SK-N-MC (cell line): ENCODE measurements at regions not wholly inside any gene's neighbourhood (a gene's known extent, or its start where the extent isn't known, plus 50 kb on each side); places are given as distances from the start of the nearest gene placed in this dataset.
A peak's percentile ranks its signal among the peaks of the same experiment; 100 is the strongest.

Experiments used
- DNase-seq: peaks from one replicate; pipeline ENCODE4 v3.0.0-alpha.2; 2011; ENCODE audit warnings: low read depth, low spot score
- H3K27ac ChIP-seq: fragments of 200-600 bp; sonication (generic); 2 replicates; pipeline ENCODE4 v1.5.1; 2016; ENCODE audit warnings: mixed run types
- H3K36me3 ChIP-seq: fragments of 200-600 bp; sonication (generic); 2 replicates; pipeline ENCODE4 v1.6.1; 2017; ENCODE audit warnings: antibody characterized with exemption, low read length, mixed read lengths; ENCODE audit not compliant: insufficient read depth
- H3K4me3 ChIP-seq: fragments of 200-600 bp; sonication (generic); 2 replicates; pipeline ENCODE4 v1.5.1; 2016
- H3K9ac ChIP-seq: fragments of 200-600 bp; sonication (generic); 2 replicates; pipeline ENCODE4 v1.8.0; 2017; ENCODE audit warnings: mixed run types, mixed read lengths; ENCODE audit not compliant: insufficient read length
- H3K9me3 ChIP-seq: fragments of 200-600 bp; sonication (generic); 2 replicates; pipeline ENCODE4 v1.6.1; 2017; ENCODE audit warnings: low read depth, mild to moderate bottlenecking, antibody characterized with exemption, low read length, moderate library complexity, mixed read lengths
- EZH2 ChIP-seq: fragments of 200-600 bp; sonication (generic); IDR thresholded peaks from one replicate; pipeline ENCODE4 v1.6.1; 2017; ENCODE audit warnings: antibody characterized with exemption
- FOXP2 ChIP-seq: optimal IDR thresholded peaks from 2 replicates; pipeline ENCODE3; 2011; ENCODE audit warnings: mild to moderate bottlenecking, moderate library complexity; ENCODE audit not compliant: insufficient read depth; ENCODE audit errors: extremely low read length, control extremely low read depth
- POLR2AphosphoS5 ChIP-seq: IDR thresholded peaks from 2 replicates; pipeline ENCODE4 v1.6.1; 2012; ENCODE audit warnings: mild to moderate bottlenecking, low read depth, low read length, borderline replicate concordance

GRCh38 chr2:16520891-16521290, 144.7 kb downstream of the CYRIA start:
- no peak for TF ChIP-seq POLR2AphosphoS5
- Histone ChIP-seq H3K36me3 (no peaks in the 10 kb centered on the region), H3K4me3 (no peak overlapping the region), H3K9ac (no peak overlapping the region), H3K27ac (no peak overlapping the region), H3K9me3 (no peaks in the 10 kb centered on the region)
- DNase-seq = no peak

- no peak overlapping the region for H3K4me3 ChIP-seq
- H3K27ac ChIP-seq = no peak overlapping the region
- H3K36me3 ChIP-seq = no peaks in the 10 kb centered on the region
- no peak overlapping the region for H3K9ac ChIP-seq
- no peak for TF ChIP-seq EZH2
- no peak for TF ChIP-seq POLR2AphosphoS5
- no peak for TF ChIP-seq FOXP2
- DNase-seq = no peak
- no peaks in the 10 kb centered on the region for H3K9me3 ChIP-seq
Observed at GRCh38 chr2:16515696-16516095, 149.9 kb downstream of the CYRIA start.

- Histone ChIP-seq H3K9me3 (no peaks in the 10 kb centered on the region), H3K9ac (no peak overlapping the region), H3K27ac (no peak overlapping the region), H3K36me3 (no peaks in the 10 kb centered on the region), H3K4me3 (no peak overlapping the region)
- no peak for TF ChIP-seq EZH2
- TF ChIP-seq FOXP2 = no peak
- TF ChIP-seq POLR2AphosphoS5 = no peak
- DNase-seq = no peak
Observed at GRCh38 chr2:16513626-16514025, 152.0 kb downstream of the CYRIA start.

- Histone ChIP-seq H3K9ac (no peak overlapping the region), H3K4me3 (no peak overlapping the region), H3K27ac (no peak overlapping the region), H3K36me3 (no peaks in the 10 kb centered on the region), H3K9me3 (no peaks in the 10 kb centered on the region)
- no peak for DNase-seq
- TF ChIP-seq EZH2 (no peak), FOXP2 (no peak), POLR2AphosphoS5 (no peak)
Observed at GRCh38 chr2:16511041-16511440, 154.6 kb downstream of the CYRIA start.

GRCh38 chr2:16509042-16509441, 156.6 kb downstream of the CYRIA start:
- Histone ChIP-seq H3K4me3 (no peak overlapping the region), H3K9ac (no peak overlapping the region), H3K36me3 (no peaks in the 10 kb centered on the region), H3K9me3 (no peaks in the 10 kb centered on the region), H3K27ac (no peak overlapping the region)
- DNase-seq = no peak
- TF ChIP-seq EZH2 (no peak), POLR2AphosphoS5 (no peak), FOXP2 (no peak)

- H3K4me3 ChIP-seq = no peak overlapping the region
- H3K9ac ChIP-seq = no peak overlapping the region
- no peaks in the 10 kb centered on the region for H3K9me3 ChIP-seq
- no peak for TF ChIP-seq POLR2AphosphoS5
- no peak for TF ChIP-seq EZH2
- no peak for TF ChIP-seq FOXP2
- H3K27ac ChIP-seq = no peak overlapping the region
- DNase-seq = no peak
- no peaks in the 10 kb centered on the region for H3K36me3 ChIP-seq
Observed at GRCh38 chr2:16508490-16508851, 157.2 kb downstream of the CYRIA start.

- no peak for TF ChIP-seq EZH2
- TF ChIP-seq POLR2AphosphoS5 = no peak
- no peak for TF ChIP-seq FOXP2
- peak overlapping the region; percentile 49 for H3K4me3 ChIP-seq
- H3K27ac ChIP-seq = no peak overlapping the region
- no peaks in the 10 kb centered on the region for H3K9me3 ChIP-seq
- H3K9ac ChIP-seq = no peak overlapping the region
- no peak for DNase-seq
- no peaks in the 10 kb centered on the region for H3K36me3 ChIP-seq
Observed at GRCh38 chr2:16507655-16508489, 157.8 kb downstream of the CYRIA start.

GRCh38 chr2:16506366-16506765, 159.3 kb downstream of the CYRIA start:
- TF ChIP-seq POLR2AphosphoS5 (no peak), FOXP2 (no peak), EZH2 (no peak)
- Histone ChIP-seq H3K36me3 (no peaks in the 10 kb centered on the region), H3K27ac (no peak overlapping the region), H3K9me3 (no peaks in the 10 kb centered on the region), H3K4me3 (no peak overlapping the region), H3K9ac (no peak overlapping the region)
- DNase-seq = no peak

GRCh38 chr2:16496426-16497388, 168.9 kb downstream of the CYRIA start:
- DNase-seq = no peak
- Histone ChIP-seq H3K27ac (no peak overlapping the region), H3K36me3 (no peaks in the 10 kb centered on the region), H3K4me3 (no peak overlapping the region), H3K9me3 (no peaks in the 10 kb centered on the region), H3K9ac (no peak overlapping the region)
- no peak for TF ChIP-seq FOXP2
- TF ChIP-seq EZH2 = no peak
- no peak for TF ChIP-seq POLR2AphosphoS5
